ENCODE measurements at regions not wholly inside any gene's neighbourhood (a gene's known extent, or its start where the extent isn't known, plus 50 kb on each side); places are given as distances from the start of the nearest gene placed in this dataset.

GRCh38 chr11:113567867-113568544, 92.8 kb upstream of the DRD2 start:
- BruUV-seq (replicated peaks): no TSS peak
- H3K79me1 ChIP-seq (ENCODE audit: low read depth in 1 of 2, low read length in 2 of 2): no peaks in the 10 kb centered on the region
- H3K4ac ChIP-seq (ENCODE audit: low read depth, low read length): no peak overlapping the region
- no peak overlapping the region for H2AFZ ChIP-seq (replicated peaks; ENCODE audit: low read length, poor library complexity)
- H3K4me2 ChIP-seq (ENCODE audit: low read depth, low read length): no peak overlapping the region
- H2BK15ac ChIP-seq (ENCODE audit: low read depth, low read length): no peak overlapping the region
- no peak overlapping the region for H3K23ac ChIP-seq (ENCODE audit: low read depth, low read length)
- H4K91ac ChIP-seq (ENCODE audit: insufficient read depth, low read depth, low read length): no peak overlapping the region
- H2AK5ac ChIP-seq (ENCODE audit: low read depth, low read length): no peak overlapping the region
- no peak overlapping the region for H3K27ac ChIP-seq (ENCODE audit: insufficient read depth, low read length)
- in situ Hi-C loops (cut with MboI; ENCODE audit: low sequenced_read_pairs): no loop called here
- H3K14ac ChIP-seq (replicated peaks; ENCODE audit: low read depth, low read length): no peak overlapping the region
- H3K9me3 ChIP-seq (ENCODE audit: control insufficient read depth, insufficient read depth, low read length): no peaks in the 10 kb centered on the region
- no peaks in the 10 kb centered on the region; the same call in 1 of the 2 replicates for H3K4me1 ChIP-seq (ENCODE audit: control insufficient read depth, insufficient read depth, low read length)
- no peaks in the 10 kb centered on the region for H4K20me1 ChIP-seq (ENCODE audit: insufficient read depth, low read length)
- DNase-seq (no peak), ATAC-seq (ENCODE audit: low read depth) (no peak)
- no peak overlapping the region for H2BK5ac ChIP-seq (ENCODE audit: low read depth, low read length, poor library complexity, severe bottlenecking)
- 100% methylated on average over 1 of the region's 11 CpGs; no CpG with 5 or more reads in 1 of the 2 experiments for WGBS, 2 experiments (ENCODE audit: extremely low coverage in 2 of 2, insufficient read length in 1 of 2)
- no peak overlapping the region for H3K56ac ChIP-seq (ENCODE audit: extremely low read depth, insufficient read depth, low read length)
- CTCF ChIA-PET: interaction anchor here (2.0 kb wide), 1 partner anchor 11 kb away, joined by 4 read pairs; no protein-coding TSS in a partner anchor
- no peaks in the 10 kb centered on the region for H3K36me3 ChIP-seq (ENCODE audit: control insufficient read depth, insufficient read depth, low read length)
- dilution Hi-C loops (cut with HindIII; ENCODE audit: low sequenced_read_pairs, unreplicated experiment): no loop called here
- peaks cover 8% of the 10 kb centered on the region for H3K27me3 ChIP-seq (ENCODE audit: control insufficient read depth, insufficient read depth, low read length)
- POLR2A ChIA-PET (ENCODE audit: unreplicated experiment): no interaction called here
- H2AK9ac ChIP-seq (replicated peaks; ENCODE audit: low read depth, low read length, poor library complexity): no peak overlapping the region
- H3K4me3 ChIP-seq (ENCODE audit: insufficient read depth, low read depth, low read length): no peak overlapping the region
- intact Hi-C loops (cut with micrococcal nuclease): no loop called here
- H3K9ac ChIP-seq (ENCODE audit: low read depth, low read length): no peak overlapping the region
- H4K8ac ChIP-seq (ENCODE audit: low read depth in 2 of 2, low read length in 2 of 2): no peak overlapping the region
- no peaks in the 10 kb centered on the region for H3K9me1 ChIP-seq (ENCODE audit: insufficient read depth, low read length)
- no peak overlapping the region for H4K5ac ChIP-seq (ENCODE audit: low read depth, low read length)
- no peak overlapping the region for H2BK20ac ChIP-seq (ENCODE audit: low read depth, low read length)
- TF ChIP-seq RCOR1 (IDR thresholded peaks at IDR 0.05; ENCODE audit: insufficient replicate concordance, low read length) (no peak), RAD21 (IDR thresholded peaks at IDR 0.05; ENCODE audit: low read length) (no peak), NFE2L2 (IDR thresholded peaks at IDR 0.05; ENCODE audit: low read depth, low read length) (no peak), CTCF (conservative IDR thresholded peaks at IDR 0.05; ENCODE audit: low read depth, low read length) (no peak), MAFK (IDR thresholded peaks at IDR 0.05; ENCODE audit: low read depth, low read length) (no peak), CEBPB (IDR thresholded peaks at IDR 0.05; ENCODE audit: low read depth, low read length) (no peak), BHLHE40 (IDR thresholded peaks at IDR 0.05; ENCODE audit: low read depth, low read length) (no peak), ELK1 (IDR thresholded peaks at IDR 0.05; ENCODE audit: borderline replicate concordance, low read depth, low read length) (no peak), POLR2A (IDR thresholded peaks at IDR 0.05; ENCODE audit: low read depth, low read length) (no peak), MAZ (IDR thresholded peaks at IDR 0.05; ENCODE audit: borderline replicate concordance, low read depth, low read length) (no peak), MXI1 (IDR thresholded peaks at IDR 0.05; ENCODE audit: borderline replicate concordance, low read depth, low read length) (no peak), USF2 (IDR thresholded peaks at IDR 0.05; ENCODE audit: low read depth, low read length) (no peak)
- H3K18ac ChIP-seq (ENCODE audit: low read depth, low read length): no peak overlapping the region
- no peak overlapping the region for H2BK120ac ChIP-seq (ENCODE audit: low read depth, low read length)

All from IMR-90 (cell line).